ENCODE measurements at regions not wholly inside any gene's neighbourhood (a gene's known extent, or its start where the extent isn't known, plus 50 kb on each side); places are given as distances from the start of the nearest gene placed in this dataset.

GRCh38 chr4:157781361-157781760 lies 391.5 kb downstream of the GASK1B start:
- TF ChIP-seq, protein P1, sequence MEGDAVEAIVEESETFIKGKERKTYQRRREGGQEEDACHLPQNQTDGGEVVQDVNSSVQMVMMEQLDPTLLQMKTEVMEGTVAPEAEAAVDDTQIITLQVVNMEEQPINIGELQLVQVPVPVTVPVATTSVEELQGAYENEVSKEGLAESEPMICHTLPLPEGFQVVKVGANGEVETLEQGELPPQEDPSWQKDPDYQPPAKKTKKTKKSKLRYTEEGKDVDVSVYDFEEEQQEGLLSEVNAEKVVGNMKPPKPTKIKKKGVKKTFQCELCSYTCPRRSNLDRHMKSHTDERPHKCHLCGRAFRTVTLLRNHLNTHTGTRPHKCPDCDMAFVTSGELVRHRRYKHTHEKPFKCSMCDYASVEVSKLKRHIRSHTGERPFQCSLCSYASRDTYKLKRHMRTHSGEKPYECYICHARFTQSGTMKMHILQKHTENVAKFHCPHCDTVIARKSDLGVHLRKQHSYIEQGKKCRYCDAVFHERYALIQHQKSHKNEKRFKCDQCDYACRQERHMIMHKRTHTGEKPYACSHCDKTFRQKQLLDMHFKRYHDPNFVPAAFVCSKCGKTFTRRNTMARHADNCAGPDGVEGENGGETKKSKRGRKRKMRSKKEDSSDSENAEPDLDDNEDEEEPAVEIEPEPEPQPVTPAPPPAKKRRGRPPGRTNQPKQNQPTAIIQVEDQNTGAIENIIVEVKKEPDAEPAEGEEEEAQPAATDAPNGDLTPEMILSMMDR (conservative IDR thresholded peaks at IDR 0.05; ENCODE audit: low read depth, low read length) = no peak
- no peak for DNase-seq (ENCODE audit: low read depth)

GRCh38 chr4:157779081-157779480 lies 393.7 kb downstream of the GASK1B start:
- TF ChIP-seq, protein P1 (conservative IDR thresholded peaks at IDR 0.05; ENCODE audit: low read depth, low read length) = no peak
- DNase-seq (ENCODE audit: low read depth) = no peak

More at GRCh38 chr4:157781361-157781760, 391.5 kb downstream of the GASK1B start:
- H3K4me3 ChIP-seq (ENCODE audit: low read length) = no peak overlapping the region

GRCh38 chr4:157776930-157777528 lies 395.8 kb downstream of the GASK1B start:
- TF ChIP-seq, protein P1 (conservative IDR thresholded peaks at IDR 0.05; ENCODE audit: low read depth, low read length) = no peak

More at GRCh38 chr4:157779081-157779480, 393.7 kb downstream of the GASK1B start:
- no peak overlapping the region for H3K4me3 ChIP-seq (ENCODE audit: low read length)

GRCh38 chr4:157775971-157776370 lies 396.9 kb downstream of the GASK1B start:
- DNase-seq (ENCODE audit: low read depth) = no peak
- TF ChIP-seq, protein P1 (conservative IDR thresholded peaks at IDR 0.05; ENCODE audit: low read depth, low read length) = no peak
- no peak overlapping the region for H3K4me3 ChIP-seq (ENCODE audit: low read length)

More at GRCh38 chr4:157776930-157777528, 395.8 kb downstream of the GASK1B start:
- no peak for DNase-seq (ENCODE audit: low read depth)
- H3K4me3 ChIP-seq (ENCODE audit: low read length) = no peak overlapping the region

DNA sequence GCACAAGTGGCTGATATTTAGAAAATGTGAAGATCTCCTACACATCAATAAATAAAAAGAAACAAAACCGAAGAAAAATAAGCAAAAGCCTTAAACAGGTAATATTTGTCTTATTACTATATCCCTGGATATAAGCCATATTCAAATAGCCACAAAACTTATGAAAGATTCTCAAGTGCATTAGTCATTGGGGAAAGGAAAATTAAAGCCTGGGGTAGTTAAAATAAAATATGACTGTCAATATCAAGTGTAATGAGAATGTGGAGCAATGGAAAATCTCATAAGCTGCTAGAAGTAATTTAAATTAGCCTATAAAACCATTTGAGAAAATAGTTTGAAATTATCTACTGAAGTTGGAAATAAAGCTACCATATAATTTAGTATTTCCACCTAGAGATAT lies 399.9 kb downstream of the GASK1B start:
- TF ChIP-seq, protein P1 (conservative IDR thresholded peaks at IDR 0.05; ENCODE audit: low read depth, low read length) = no peak
- no peak for DNase-seq (ENCODE audit: low read depth)
- no peak overlapping the region for H3K4me3 ChIP-seq (ENCODE audit: low read length)

GRCh38 chr4:157768419-157768818 lies 404.4 kb downstream of the GASK1B start:
- H3K4me3 ChIP-seq (ENCODE audit: low read length) = no peak overlapping the region
- TF ChIP-seq, protein P1 (conservative IDR thresholded peaks at IDR 0.05; ENCODE audit: low read depth, low read length) = no peak

DNA sequence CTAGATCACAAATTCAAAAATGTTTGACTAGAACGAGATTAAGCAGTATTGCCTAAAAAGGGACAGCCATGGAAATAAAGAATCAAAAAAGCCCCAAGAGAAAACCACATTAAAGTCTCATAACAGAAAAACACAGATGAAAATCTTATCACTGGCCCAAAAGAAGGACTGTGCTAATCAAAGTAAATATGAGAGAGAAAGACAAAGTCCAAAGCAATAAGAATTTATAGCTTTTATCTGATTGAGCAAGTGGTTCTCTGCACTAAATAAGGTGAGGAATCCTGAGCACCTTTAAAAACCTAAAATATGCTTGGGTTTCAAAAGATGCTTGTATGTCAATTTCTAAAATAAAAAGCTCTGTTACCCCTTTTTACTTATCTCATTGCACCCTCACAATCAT lies 409.3 kb downstream of the GASK1B start:
- H3K4me3 ChIP-seq (ENCODE audit: low read length) = no peak overlapping the region
- DNase-seq (ENCODE audit: low read depth) = no peak
- TF ChIP-seq, protein P1 (conservative IDR thresholded peaks at IDR 0.05; ENCODE audit: low read depth, low read length) = no peak

More at GRCh38 chr4:157768419-157768818, 404.4 kb downstream of the GASK1B start:
- no peak for DNase-seq (ENCODE audit: low read depth)

Measured in retinal pigment epithelial cell (primary cell).